Islet of Langerhans (tissue), 1 donor: ENCODE measurements at regions not wholly inside any gene's neighbourhood (a gene's known extent, or its start where the extent isn't known, plus 50 kb on each side); places are given as distances from the start of the nearest gene placed in this dataset.

Experiments used
- FAIRE-seq: peaks from one replicate; lab custom pipeline; 2011; peaks lifted over from hg19 to GRCh38; lab: Jason Lieb, UNC

DNA sequence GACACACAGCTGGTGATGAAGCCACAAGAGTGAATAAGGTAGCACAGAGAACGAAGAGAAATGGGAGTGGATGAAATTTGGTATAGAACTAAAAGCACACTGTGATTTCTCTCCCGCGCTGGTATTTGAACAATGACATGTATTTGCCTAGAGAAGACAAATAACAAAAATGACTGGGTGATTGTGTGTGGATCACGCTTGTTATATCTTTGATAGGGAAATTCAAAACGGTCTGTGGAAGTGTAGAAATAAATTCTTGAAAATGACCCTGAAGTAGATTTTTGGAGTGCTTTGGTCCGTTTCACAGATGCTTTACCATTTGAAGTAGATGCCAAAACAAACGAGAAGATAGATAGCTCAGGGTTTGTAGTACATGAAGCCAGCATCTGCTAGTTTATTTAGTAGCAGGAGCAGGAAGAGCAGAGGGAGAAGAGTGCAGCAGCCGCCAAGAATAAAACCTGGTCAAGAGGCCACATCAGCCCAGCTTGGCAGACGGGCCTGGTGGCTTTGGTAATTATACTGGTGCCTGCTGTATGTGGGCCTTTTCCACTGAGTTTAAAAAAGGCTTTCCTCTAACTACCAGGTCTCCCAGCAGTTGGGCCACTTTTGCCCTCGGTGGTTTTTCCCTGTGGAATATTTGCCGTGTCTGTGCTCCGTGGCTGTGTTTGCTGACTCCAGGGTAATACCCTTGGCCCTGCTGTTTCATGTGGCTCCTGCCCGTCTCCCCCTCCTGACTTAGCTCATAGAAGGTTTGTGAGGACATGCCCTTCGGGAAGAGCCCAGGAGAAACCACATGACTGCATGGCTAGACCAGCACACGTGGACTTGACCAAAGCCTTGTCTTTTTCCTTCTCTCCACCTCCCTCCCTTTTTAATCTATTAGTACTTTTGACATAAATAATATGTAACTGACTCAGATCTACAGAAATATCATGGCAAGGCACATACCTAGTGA is 294.0 kb downstream of the SOX4 start:
- no peak for FAIRE-seq

DNA sequence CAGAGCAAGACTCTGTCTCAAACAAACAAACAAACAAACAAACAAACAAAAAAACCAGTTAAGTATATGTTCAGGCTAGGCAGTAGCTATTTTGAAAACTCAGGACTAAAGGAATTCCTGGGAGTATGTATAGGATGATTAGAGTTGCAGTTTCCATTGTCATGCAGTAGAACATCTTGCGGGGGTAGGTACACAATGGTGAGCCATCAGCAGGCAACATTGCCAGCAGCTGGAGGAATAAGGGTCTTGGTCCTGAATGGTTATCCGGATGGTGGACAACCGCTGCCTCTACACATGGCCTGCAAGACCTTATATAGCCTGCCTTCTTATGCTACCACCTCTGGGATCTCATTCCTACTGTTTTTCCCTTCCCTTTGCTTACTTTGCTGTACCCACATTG is 297.5 kb downstream of the SOX4 start:
- no peak for FAIRE-seq

DNA sequence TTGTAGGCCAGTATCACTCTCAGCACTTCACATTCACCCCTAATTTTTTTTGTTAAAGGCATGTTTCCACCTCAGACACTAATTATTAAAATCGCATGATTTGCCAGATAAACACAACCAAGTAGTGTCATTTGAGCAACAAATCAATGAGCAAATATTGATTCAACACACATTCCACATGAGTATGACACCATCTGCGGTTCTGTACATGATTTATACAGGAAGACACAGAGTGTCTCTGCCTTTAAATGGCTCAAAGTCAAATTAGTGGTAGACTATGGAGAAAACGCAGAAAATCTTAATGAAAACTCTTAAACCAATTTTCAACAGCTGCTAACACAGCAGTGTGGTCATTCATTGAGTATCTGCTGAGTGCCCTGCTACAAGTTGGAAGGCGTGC is 300.2 kb downstream of the SOX4 start:
- no peak for FAIRE-seq

DNA sequence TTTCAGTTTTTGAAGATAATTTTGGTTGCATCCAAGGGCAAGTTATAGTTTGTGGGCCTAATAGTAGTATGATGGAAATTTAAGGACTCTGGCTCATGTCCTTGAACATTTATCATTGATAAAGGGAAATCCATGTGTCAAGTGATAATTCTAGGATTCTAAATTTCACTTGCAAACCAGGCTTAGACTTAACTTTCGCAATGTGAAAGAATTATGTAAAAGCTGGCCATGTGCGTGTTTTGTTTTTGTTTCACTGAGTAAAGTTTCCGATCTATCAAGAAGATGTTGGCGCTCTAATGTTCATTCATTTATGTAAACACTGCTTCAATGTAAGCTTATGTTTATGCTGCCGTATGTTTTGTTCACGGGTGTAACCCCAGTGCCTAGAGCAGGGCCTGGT is 302.0 kb downstream of the SOX4 start:
- FAIRE-seq: no peak

DNA sequence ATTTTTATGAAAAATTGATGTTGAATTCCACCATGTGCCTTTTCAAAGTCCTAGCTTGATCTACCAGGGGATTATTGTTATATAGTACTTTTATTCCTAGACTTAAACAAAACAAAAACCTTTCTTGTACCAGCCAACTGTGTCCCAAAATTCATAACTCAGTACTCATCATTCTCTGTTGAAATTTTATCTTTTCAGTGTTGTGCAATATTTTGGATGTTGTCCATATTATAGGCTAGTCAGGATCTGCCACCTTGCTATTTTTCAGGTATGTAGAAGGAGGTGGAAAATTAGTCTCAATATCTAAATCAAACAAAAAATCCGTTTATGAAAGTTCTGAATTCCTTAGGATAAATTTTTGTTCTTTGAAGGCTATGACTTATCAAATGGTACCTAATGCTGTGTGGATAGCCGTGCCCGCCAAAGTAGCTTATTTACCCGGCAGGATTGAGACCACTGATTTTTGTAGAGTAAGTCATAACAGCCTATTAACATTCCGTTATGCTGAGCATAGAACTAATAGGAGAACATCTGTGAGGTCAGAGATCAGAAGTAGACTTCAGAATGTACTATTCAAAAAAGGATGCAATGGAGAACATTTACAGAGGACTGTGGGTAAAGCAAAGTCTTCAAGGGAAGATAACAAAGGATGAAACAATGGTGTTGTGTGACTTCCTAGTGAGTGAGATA is 304.7 kb downstream of the SOX4 start:
- FAIRE-seq: no peak

DNA sequence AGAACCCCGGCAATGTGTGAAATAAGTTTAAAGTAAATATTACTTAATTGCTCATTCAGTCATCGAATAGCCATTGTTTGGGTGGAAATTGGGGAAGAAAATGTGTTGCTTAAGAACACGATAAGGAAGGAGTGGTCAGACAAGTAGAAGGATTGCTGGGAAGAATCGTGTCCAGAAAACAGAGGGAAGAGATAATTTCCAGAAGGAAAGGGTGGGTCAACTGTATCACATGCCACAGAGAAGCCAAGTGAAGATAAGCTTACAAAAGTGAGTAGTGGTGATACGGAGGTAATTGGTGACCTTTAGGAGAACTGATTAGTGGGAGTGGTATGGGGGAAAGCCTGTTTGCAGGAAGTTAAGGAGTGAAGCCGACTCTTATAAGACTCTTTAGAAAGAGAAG is 306.2 kb downstream of the SOX4 start:
- FAIRE-seq: no peak

DNA sequence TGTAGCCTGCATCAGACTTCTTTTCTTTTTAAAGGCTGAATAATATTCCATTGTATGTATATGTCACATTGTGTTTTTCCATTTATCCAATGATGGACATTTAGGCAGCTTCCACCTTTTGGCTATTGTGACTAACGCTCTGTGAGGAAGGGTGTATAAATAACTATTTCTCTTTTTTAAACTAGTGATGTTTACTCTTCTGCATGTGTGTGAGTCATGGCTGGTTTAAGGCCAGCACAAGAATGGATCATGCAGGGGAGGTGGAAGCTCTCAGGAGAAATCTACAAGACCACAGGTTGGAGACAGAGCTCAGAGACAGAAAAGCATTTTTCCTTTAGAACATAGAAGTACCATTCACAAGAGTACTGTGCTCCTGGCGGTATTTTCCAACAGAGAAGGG is 307.2 kb downstream of the SOX4 start:
- FAIRE-seq: no peak

DNA sequence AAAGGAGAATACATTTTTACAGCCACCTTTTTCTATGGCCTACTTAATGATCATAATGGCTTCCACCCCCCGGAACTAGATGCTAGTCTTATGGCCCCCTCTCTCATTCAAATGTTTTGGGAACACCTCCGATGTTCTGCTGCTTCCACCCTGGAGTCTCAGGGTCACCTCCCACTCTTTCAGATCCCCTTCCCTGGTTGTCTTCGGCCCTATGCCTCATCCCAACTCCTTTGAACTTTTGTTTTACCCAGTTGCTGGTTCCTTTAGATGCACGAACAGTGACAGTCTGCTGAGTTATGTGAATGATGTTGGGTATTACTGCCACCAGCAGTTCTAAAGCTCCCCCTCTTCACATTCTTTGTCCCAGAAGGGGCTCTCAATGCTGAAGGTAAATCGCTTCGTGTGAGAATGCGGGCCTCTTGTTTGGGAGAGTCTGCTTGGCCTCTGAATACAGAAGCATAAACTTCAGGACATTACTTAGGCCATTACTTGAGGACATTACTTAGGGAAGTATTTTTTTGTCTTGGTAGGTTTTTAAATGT is 309.1 kb downstream of the SOX4 start:
- no peak for FAIRE-seq

DNA sequence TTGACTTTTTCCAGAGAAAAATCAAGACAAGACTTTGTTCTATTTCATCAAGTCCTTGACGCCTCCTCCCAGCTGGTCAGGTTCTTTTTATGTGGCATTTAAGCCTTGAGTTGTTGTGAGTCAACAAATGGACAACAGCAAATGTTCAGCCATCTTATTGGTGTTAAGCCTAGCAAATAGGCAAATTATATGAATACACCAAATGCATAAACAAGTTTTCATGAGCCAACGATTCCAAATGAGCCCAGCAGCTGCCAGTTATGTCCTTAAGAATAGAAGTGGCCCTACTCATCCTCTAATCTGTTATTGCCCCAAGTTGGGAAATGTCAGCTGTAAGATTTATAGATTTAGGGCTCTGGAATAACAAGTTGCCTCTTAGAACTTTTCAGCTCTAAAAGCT is 312.0 kb downstream of the SOX4 start:
- FAIRE-seq: no peak

DNA sequence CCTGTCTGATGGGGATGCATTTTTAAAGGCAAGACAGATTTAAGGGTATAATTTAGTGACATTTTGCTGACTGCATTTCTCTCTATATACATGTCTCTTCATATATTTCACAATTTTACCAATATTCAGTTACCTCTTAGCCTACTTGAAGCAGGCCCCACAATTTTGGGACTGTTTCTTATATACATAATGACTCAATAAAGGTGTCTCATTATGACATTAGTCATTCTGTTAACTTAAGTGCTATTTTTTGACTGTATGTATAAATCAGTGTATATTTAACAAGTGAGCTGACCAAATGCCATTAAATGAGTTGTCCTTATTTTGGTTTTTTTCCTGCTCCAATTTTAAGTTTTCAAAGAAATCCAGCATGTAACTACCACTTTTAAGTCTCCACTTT is 313.3 kb downstream of the SOX4 start:
- no peak for FAIRE-seq

DNA sequence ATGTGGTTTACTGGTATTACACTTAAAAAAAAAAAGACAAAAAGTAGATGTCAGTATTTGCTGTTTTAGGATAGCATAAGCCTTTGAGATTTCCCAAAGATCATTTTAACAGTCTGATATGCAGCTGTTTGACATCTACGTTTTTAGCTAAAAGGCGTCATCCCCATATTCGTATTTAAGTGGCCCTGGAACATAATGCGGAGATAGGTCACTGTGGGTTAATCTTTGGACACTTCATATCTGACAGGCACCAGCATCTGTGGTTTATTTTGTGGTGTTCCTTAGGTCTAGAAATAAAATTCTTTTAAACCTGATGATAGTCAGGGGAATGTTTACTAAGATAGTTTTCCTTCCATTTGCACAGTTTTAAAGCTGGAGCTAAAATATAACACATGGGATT is 313.7 kb downstream of the SOX4 start:
- no peak for FAIRE-seq

DNA sequence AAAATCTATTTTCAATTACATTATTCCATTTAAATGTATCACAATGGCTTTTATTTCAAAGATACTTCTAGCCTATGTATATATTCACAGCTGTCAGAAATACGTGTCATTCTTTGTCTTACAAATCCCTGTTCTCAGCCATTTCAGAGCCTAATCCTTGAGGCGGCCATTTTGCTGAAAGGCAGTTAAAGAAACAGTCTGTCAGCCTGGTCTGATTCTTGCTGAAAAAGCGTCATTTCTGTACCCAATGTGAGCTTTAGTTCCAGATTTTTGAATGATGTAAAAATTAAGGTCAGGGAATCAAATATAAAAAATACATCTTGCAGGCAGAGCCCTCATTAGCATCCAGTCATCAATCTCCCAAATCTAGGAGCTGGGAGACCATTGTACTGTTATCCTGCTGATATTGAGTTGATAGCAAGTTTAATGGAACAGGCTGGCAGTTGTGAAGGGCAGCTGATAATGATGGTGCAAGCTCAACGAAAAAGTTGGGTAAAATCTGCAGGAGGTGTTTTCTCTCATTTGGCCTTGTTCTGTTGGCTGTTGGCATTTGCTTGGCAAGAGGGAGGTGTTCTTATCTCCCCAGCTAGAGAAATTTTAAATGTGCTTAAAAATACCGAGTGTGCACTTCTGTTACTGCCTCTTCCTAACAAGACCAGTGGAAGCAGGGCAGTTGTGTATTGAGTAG is 314.8 kb downstream of the SOX4 start:
- FAIRE-seq: no peak

DNA sequence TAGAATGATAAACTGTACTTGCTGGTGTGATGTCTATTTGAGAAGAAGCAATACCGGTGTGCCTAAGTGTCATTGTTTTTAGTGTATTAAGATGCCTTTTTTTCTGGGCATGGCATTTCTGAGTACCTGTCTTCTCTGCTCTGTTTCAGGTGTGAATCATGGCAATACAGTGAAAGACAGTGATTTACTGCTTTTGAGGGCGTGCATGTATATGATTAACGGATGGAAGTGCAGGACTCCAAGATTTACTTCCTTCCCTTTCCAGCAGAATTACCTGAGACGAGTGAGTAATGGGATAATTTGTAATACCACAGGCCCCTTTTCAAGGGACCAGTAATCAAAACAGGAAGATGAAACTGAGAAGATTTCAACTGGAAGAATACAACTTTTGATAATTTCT is 315.8 kb downstream of the SOX4 start:
- FAIRE-seq: no peak

DNA sequence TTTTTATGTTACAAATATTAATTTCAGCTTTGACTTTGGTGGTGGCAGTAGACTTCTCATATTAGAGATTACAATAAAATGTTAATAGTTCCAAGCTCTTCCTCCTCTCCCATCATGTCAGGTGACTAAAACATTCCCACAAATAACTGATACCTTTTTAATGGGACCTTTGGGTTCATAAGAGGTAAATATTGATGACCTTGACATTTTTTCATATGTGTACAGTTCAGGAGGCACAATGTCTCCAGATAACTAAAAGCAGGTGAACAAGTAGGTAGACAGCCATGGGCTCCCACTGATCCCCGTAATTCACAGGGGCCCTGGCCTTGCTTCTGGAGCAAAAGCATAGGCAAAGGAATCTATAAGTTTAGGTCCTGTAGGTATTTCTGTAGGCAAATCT is 317.7 kb downstream of the SOX4 start:
- FAIRE-seq: no peak

DNA sequence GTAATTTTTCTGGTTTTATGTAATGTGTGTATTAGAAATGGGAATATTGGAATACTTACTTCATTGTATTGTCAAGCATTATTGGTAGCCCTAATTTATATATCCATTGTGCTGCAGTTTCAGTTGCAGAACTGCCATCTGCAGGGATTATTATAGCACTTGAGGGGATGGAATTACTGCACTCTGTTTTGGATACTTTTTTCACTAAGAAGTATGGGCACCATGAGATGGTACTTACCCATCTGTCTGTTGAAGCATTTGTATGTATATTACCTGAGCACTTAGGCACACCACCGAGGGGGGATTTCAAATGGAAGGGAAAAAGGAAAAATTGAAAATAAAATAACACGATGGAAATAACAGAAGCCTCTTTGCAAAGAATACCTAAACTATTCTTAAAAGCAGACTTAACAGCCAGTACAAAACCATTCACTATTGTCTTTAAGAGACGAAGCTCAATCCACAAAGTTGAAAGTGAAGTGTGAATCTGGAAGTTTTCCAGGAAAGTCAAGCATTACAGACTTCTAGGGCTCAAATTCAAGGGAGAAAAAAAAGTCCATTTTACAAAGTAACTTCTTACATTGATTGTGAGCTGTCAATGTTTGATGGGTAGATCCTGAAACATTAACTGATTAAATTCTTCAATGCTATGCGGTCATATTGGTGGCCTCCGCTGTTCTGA is 318.7 kb downstream of the SOX4 start:
- FAIRE-seq: no peak

DNA sequence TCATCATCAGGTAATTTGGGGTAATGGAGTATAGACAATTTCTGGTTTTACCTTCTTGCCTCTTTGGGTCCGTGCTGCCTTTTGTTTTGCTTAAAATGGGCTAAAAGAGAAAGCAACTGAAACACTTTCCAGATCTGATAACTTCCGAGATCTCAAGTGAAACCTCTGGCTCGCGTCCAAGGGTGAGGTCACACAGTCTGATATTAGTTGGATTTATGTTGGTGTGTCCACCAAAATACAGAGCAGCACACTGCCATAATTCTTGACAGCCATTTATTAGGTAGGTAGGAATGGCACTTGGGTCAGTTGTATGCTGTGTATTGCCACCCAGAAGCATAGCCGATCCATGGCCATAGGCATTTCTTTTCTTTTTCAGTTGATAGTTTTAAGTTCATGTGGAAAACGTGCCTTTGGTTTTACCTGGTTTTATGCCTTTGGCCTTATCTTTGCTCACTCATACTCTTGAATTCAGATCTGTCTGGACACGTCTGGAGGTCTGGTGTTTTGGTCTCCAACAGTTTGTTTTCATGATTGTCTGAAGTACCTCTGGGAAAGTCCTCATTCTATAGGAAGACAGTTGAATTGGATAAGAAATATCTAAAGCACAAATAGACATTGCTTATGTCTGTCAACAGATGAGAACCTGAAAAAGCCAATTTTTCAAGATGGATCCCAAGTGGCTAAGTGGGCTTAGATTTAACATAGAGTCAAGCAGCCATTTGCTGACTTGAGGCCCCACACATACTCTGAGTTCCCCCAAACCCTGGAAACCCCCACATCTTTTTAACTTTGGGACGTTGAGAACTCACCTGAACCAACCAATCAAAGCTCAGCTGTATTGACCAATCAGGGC is 320.8 kb downstream of the SOX4 start:
- peak; percentile 43 for FAIRE-seq

DNA sequence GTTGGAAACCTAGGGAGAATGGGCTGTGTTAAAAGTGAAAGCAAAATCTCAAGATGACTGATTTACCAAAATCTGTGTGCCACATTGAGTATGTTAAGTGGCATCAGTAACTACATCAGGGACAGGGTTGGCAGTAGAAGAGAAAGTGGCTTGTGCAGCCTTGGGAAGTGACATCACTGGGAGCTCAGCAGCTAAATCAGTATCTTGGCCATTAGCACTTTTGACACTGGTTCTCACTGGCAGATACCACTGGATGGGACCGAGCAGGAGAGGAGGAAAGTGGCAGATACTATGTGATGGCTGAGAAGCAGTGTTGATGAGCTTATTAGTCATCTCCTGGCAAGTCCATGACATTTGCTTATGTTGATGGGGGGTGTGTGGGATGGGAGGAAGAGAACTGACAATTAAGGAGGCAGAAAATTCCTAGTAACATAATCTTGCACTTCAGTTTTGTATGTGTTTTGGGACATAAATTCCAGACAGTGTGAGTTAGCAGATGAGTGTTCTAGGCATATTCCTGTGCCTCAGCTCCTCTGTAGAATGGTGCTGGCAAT is 322.2 kb downstream of the SOX4 start:
- FAIRE-seq: no peak

DNA sequence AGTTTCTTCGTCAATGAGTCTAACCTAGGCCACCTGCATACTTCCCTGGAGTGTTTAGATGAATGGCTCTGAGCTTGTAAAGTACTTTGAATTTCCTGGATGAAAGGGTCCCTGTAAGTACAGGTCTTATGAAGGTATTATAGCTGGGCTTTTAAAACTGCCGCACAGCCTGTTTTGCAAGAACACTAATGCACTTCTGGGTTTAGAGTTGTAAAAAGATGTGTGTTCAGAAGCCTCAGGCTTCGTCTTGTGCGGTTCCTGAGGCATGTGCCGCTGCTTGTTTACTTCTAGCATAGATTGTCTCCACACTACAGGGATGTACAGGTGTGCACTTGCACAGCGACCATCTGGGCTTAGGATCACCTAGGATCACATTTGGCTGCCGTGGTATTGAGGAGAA is 324.5 kb downstream of the SOX4 start:
- no peak for FAIRE-seq

DNA sequence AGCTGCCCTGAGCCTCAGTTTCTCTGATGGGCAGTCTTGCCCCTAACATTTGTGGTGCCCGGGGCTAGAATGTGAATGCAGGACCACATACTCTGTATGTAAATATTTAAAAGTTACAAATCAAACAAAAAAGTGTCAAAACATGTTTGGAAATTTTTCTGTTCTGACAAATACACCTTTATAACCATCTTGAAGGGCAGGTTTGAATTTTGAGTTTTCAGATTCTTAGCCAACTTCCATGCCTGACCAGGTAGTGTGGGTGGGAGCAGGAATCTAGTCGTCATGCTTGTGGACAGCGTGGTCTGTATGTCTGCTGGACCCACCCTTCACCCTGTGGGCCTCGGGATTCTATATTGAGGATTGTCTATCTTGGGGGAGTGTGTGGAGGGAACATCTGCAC is 325.1 kb downstream of the SOX4 start:
- FAIRE-seq: no peak

DNA sequence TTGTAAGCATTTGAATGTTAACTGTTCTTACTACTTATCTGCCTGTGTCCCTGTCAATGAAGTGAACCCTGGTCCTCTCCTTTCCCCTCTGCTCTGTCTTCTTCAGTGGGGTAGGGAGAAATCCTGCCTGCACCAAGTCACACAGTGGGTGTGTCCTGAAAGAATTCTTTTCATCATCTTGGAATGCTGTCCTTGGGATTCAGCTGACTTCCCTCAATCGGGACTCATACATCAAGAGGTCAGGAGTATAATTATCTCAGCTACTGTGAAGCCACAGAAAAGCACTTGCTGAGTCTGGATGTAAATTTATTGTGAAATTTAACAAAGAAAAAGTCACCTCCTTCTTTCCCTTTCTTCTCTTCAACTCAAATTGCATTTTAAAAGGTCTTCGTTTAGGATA is 328.5 kb downstream of the SOX4 start:
- no peak for FAIRE-seq

DNA sequence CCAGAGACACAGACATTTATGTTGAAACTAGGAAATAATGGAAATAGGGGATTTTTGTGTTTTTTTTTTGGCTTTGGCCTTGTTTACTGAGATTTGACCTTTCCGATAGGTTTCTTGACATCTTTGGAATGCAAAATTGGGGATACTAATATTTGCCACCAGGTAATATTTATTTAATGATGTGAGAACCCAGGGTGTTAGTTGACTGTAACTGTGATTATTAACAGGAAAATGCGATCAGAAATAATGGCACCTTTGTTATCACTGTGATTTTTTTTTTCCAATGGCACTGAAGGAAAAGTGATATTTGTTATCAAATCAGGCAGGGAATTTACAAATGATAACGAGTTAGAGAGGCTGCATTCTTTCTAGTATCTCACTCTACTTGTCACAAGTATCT is 330.5 kb downstream of the SOX4 start:
- FAIRE-seq: no peak
